ENCODE measurements at regions not wholly inside any gene's neighbourhood (a gene's known extent, or its start where the extent isn't known, plus 50 kb on each side); places are given as distances from the start of the nearest gene placed in this dataset.

- Histone ChIP-seq H3K9me3 (ENCODE audit: control insufficient read depth, low read length) (peaks cover 12% of the 10 kb centered on the region), H2BK5ac (ENCODE audit: low read depth, low read length, poor library complexity, severe bottlenecking) (no peak overlapping the region), H2BK12ac (ENCODE audit: low read length in 2 of 2) (no peak overlapping the region), H3K4me3 (ENCODE audit: insufficient read depth in 1 of 2, low read depth in 1 of 2, low read length in 2 of 2) (peak overlapping the region in 1 of 2 experiments; percentile 21), H2AFZ (ENCODE audit: low read depth, low read length) (no peak overlapping the region), H3K23ac (ENCODE audit: low read length in 2 of 2) (no peak overlapping the region), H2BK120ac (ENCODE audit: low read depth, low read length) (no peak overlapping the region), H2BK15ac (ENCODE audit: low read depth, poor library complexity, severe bottlenecking) (no peak overlapping the region), H3K36me3 (ENCODE audit: control insufficient read depth in 1 of 2, insufficient read depth in 2 of 2, low read depth in 1 of 2, low read length in 2 of 2) (no peaks in the 10 kb centered on the region), H3K79me1 (replicated peaks; ENCODE audit: low read length, poor library complexity, severe bottlenecking) (peaks cover 14% of the 10 kb centered on the region), H3K4me2 (ENCODE audit: low read length, poor library complexity, severe bottlenecking) (no peak overlapping the region), H3K27ac (ENCODE audit: low read length, poor library complexity, severe bottlenecking) (no peak overlapping the region), H4K8ac (ENCODE audit: low read length) (no peak overlapping the region), H3K18ac (ENCODE audit: low read depth in 1 of 2, low read length in 2 of 2) (no peak overlapping the region), H2AK5ac (ENCODE audit: low read length, severe bottlenecking) (no peak overlapping the region), H4K91ac (ENCODE audit: low read length) (no peak overlapping the region), H3K4me1 (ENCODE audit: control insufficient read depth, insufficient read depth, low read depth, low read length) (no peaks in the 10 kb centered on the region), H3K4ac (ENCODE audit: low read depth in 1 of 2, low read length in 2 of 2) (no peak overlapping the region), H3K14ac (ENCODE audit: low read length in 2 of 2) (no peak overlapping the region), H3K9ac (ENCODE audit: low read length) (peak overlapping the region; percentile 21), H3K27me3 (ENCODE audit: control insufficient read depth in 1 of 2, insufficient read depth in 1 of 2, low read length in 2 of 2) (no peaks in the 10 kb centered on the region)
- no peak for DNase-seq
- whole genome bisulfite sequencing, result 88% methylated on average over 2 of the region's 3 CpGs
Observed at GRCh38 chr14:71467361-71467811, 464.8 kb upstream of the RGS6 start.

- H3K18ac ChIP-seq (ENCODE audit: low read depth in 1 of 2, low read length in 2 of 2), result no peak overlapping the region
- H3K23ac ChIP-seq (ENCODE audit: low read length in 2 of 2), result no peak overlapping the region
- H3K27me3 ChIP-seq (ENCODE audit: control insufficient read depth in 1 of 2, insufficient read depth in 1 of 2, low read length in 2 of 2), result no peaks in the 10 kb centered on the region
- H2BK5ac ChIP-seq (ENCODE audit: low read depth, low read length, poor library complexity, severe bottlenecking), result no peak overlapping the region
- no peak overlapping the region for H3K4me3 ChIP-seq (ENCODE audit: insufficient read depth in 1 of 2, low read depth in 1 of 2, low read length in 2 of 2)
- DNase-seq, result no peak
- no peak overlapping the region for H2AK5ac ChIP-seq (ENCODE audit: low read length, severe bottlenecking)
- no peaks in the 10 kb centered on the region for H3K36me3 ChIP-seq (ENCODE audit: control insufficient read depth in 1 of 2, insufficient read depth in 2 of 2, low read depth in 1 of 2, low read length in 2 of 2)
- no peak overlapping the region for H2BK120ac ChIP-seq (ENCODE audit: low read depth, low read length)
- no peak overlapping the region for H3K27ac ChIP-seq (ENCODE audit: low read length, poor library complexity, severe bottlenecking)
- no peak overlapping the region for H2BK12ac ChIP-seq (ENCODE audit: low read length in 2 of 2)
- no peak overlapping the region for H3K4ac ChIP-seq (ENCODE audit: low read depth in 1 of 2, low read length in 2 of 2)
- no peak overlapping the region for H4K91ac ChIP-seq (ENCODE audit: low read length)
- no peak overlapping the region for H2BK15ac ChIP-seq (ENCODE audit: low read depth, poor library complexity, severe bottlenecking)
- no peak overlapping the region for H3K4me2 ChIP-seq (ENCODE audit: low read length, poor library complexity, severe bottlenecking)
- peaks cover 14% of the 10 kb centered on the region for H3K79me1 ChIP-seq (replicated peaks; ENCODE audit: low read length, poor library complexity, severe bottlenecking)
- H4K8ac ChIP-seq (ENCODE audit: low read length), result no peak overlapping the region
- H3K14ac ChIP-seq (ENCODE audit: low read length in 2 of 2), result no peak overlapping the region
- no CpG with 5 or more reads among the region's 1 CpG for WGBS
- H3K4me1 ChIP-seq (ENCODE audit: control insufficient read depth, insufficient read depth, low read depth, low read length), result no peaks in the 10 kb centered on the region
- H3K9me3 ChIP-seq (ENCODE audit: control insufficient read depth, low read length), result peaks cover 5% of the 10 kb centered on the region
- H2AFZ ChIP-seq (ENCODE audit: low read depth, low read length), result no peak overlapping the region
- H3K9ac ChIP-seq (ENCODE audit: low read length), result no peak overlapping the region
Observed at GRCh38 chr14:71468701-71469100, 463.5 kb upstream of the RGS6 start.

GRCh38 chr14:71469643-71470335 lies 462.4 kb upstream of the RGS6 start:
- no peaks in the 10 kb centered on the region for H3K9me3 ChIP-seq (ENCODE audit: control insufficient read depth, low read length)
- no peaks in the 10 kb centered on the region for H3K4me1 ChIP-seq (ENCODE audit: control insufficient read depth, insufficient read depth, low read depth, low read length)
- H2BK120ac ChIP-seq (ENCODE audit: low read depth, low read length), result no peak overlapping the region
- no peak overlapping the region for H2BK5ac ChIP-seq (ENCODE audit: low read depth, low read length, poor library complexity, severe bottlenecking)
- H3K79me1 ChIP-seq (replicated peaks; ENCODE audit: low read length, poor library complexity, severe bottlenecking), result peaks cover 12% of the 10 kb centered on the region
- H3K4ac ChIP-seq (ENCODE audit: low read depth in 1 of 2, low read length in 2 of 2), result no peak overlapping the region
- no peak overlapping the region for H3K23ac ChIP-seq (ENCODE audit: low read length in 2 of 2)
- H3K4me3 ChIP-seq (ENCODE audit: insufficient read depth in 1 of 2, low read depth in 1 of 2, low read length in 2 of 2), result no peak overlapping the region
- no peak overlapping the region for H2AFZ ChIP-seq (ENCODE audit: low read depth, low read length)
- no peak overlapping the region for H2AK5ac ChIP-seq (ENCODE audit: low read length, severe bottlenecking)
- H3K36me3 ChIP-seq (ENCODE audit: control insufficient read depth in 1 of 2, insufficient read depth in 2 of 2, low read depth in 1 of 2, low read length in 2 of 2), result no peaks in the 10 kb centered on the region
- WGBS, result 92% methylated on average over 6 of the region's 6 CpGs
- H4K91ac ChIP-seq (ENCODE audit: low read length), result no peak overlapping the region
- DNase-seq, result no peak
- no peak overlapping the region for H3K9ac ChIP-seq (ENCODE audit: low read length)
- no peak overlapping the region for H3K14ac ChIP-seq (ENCODE audit: low read length in 2 of 2)
- H3K27me3 ChIP-seq (ENCODE audit: control insufficient read depth in 1 of 2, insufficient read depth in 1 of 2, low read length in 2 of 2), result no peaks in the 10 kb centered on the region
- no peak overlapping the region for H2BK12ac ChIP-seq (ENCODE audit: low read length in 2 of 2)
- H3K4me2 ChIP-seq (ENCODE audit: low read length, poor library complexity, severe bottlenecking), result no peak overlapping the region
- H3K18ac ChIP-seq (ENCODE audit: low read depth in 1 of 2, low read length in 2 of 2), result no peak overlapping the region
- no peak overlapping the region for H3K27ac ChIP-seq (ENCODE audit: low read length, poor library complexity, severe bottlenecking)
- H4K8ac ChIP-seq (ENCODE audit: low read length), result no peak overlapping the region
- no peak overlapping the region for H2BK15ac ChIP-seq (ENCODE audit: low read depth, poor library complexity, severe bottlenecking)

- Histone ChIP-seq H3K23ac (ENCODE audit: low read length in 2 of 2) (no peak overlapping the region), H2BK120ac (ENCODE audit: low read depth, low read length) (no peak overlapping the region), H3K9ac (ENCODE audit: low read length) (no peak overlapping the region), H2BK15ac (ENCODE audit: low read depth, poor library complexity, severe bottlenecking) (no peak overlapping the region), H3K4me3 (ENCODE audit: insufficient read depth in 1 of 2, low read depth in 1 of 2, low read length in 2 of 2) (no peak overlapping the region), H3K4ac (ENCODE audit: low read depth in 1 of 2, low read length in 2 of 2) (no peak overlapping the region), H3K4me1 (ENCODE audit: control insufficient read depth, insufficient read depth, low read depth, low read length) (no peaks in the 10 kb centered on the region), H3K18ac (ENCODE audit: low read depth in 1 of 2, low read length in 2 of 2) (no peak overlapping the region), H3K9me3 (ENCODE audit: control insufficient read depth, low read length) (no peaks in the 10 kb centered on the region), H3K4me2 (ENCODE audit: low read length, poor library complexity, severe bottlenecking) (no peak overlapping the region), H3K27me3 (ENCODE audit: control insufficient read depth in 1 of 2, insufficient read depth in 1 of 2, low read length in 2 of 2) (no peaks in the 10 kb centered on the region), H2AK5ac (ENCODE audit: low read length, severe bottlenecking) (no peak overlapping the region), H3K79me1 (replicated peaks; ENCODE audit: low read length, poor library complexity, severe bottlenecking) (peaks cover 13% of the 10 kb centered on the region), H3K14ac (ENCODE audit: low read length in 2 of 2) (no peak overlapping the region), H3K36me3 (ENCODE audit: control insufficient read depth in 1 of 2, insufficient read depth in 2 of 2, low read depth in 1 of 2, low read length in 2 of 2) (no peaks in the 10 kb centered on the region), H4K91ac (ENCODE audit: low read length) (no peak overlapping the region), H2AFZ (ENCODE audit: low read depth, low read length) (no peak overlapping the region), H4K8ac (ENCODE audit: low read length) (no peak overlapping the region), H3K27ac (ENCODE audit: low read length, poor library complexity, severe bottlenecking) (no peak overlapping the region), H2BK12ac (ENCODE audit: low read length in 2 of 2) (no peak overlapping the region), H2BK5ac (ENCODE audit: low read depth, low read length, poor library complexity, severe bottlenecking) (no peak overlapping the region)
- WGBS, result 92% methylated on average over 4 of the region's 6 CpGs
- DNase-seq, result no peak
Observed at GRCh38 chr14:71471634-71472355, 460.4 kb upstream of the RGS6 start.

Data from mesenchymal stem cell (in vitro differentiated cells and primary cell).